HK-2 (cell line): ENCODE measurements at regions not wholly inside any gene's neighbourhood (a gene's known extent, or its start where the extent isn't known, plus 50 kb on each side); places are given as distances from the start of the nearest gene placed in this dataset.

Source experiments
- DNase-seq: peaks from one replicate; pipeline ENCODE4 v3.0.0-alpha.2; 2018; ENCODE audit not compliant: unreplicated experiment

DNA sequence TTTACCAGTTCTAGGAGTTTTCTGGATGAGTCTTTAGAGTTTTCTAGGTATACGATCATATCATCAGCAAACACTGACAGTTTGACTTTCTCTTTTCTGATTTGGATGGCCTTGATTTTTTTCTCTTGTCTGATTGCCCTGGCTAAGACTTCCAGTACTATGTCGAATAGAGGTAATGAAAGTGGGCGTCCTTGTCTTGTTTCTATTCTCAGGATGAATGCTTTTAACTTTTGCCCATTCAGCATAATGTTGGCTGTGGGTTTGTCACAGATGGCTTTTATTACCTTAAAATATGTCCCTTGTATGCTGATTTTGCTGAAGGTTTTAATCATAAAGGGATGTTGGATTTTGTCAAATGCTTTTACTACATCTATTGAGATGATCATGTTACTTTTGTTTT is 223.2 kb upstream of the COBL start:
- no peak for DNase-seq

DNA sequence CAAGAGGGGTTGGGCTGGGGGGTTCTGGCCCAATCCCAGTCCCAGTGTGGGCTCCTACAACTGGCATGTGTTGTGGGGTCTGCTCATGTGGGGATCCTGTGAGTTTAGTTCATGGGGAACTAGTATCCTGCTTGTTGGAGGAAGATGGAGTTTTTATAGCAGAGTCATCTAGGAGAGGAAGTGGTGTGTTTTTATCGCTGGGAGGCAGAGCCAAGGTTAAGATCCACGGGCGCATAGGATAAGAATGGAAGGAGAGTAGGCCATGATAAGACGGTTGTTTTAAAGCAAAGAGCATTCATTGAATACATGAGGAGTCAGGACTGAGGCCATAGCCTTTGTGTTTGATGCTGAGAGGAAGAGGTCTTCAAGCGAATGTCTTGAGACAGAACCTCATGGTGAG is 211.6 kb upstream of the COBL start:
- no peak for DNase-seq

DNA sequence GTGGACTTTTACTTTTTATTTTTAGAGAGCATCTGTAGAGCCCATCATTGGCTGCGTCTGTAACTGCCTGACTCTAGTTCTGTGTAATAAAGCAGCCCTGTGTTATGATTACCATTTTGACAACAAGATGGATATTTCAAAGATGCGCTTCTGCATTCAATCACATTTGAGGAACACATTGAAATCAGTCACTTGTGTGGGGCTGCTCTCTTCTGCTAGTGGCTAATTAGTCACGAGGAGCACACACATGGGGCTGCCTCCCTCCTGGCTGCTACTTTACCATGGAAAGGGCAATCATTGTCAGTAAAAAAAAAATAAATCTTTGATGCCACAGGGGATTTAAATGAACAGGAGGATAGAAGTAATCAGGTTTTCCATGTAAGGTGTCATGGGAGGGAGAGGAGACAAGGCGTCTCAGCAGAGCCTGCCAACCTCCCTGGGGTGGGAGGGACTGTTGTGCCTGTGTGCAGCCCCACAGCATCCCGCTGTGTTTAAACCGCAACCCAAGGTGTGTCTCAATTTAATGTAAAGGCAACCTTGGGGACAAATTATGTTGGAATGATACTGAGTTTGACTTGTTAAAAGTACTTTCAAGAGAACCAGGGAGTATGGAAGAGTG is 205.2 kb upstream of the COBL start:
- DNase-seq = no peak

DNA sequence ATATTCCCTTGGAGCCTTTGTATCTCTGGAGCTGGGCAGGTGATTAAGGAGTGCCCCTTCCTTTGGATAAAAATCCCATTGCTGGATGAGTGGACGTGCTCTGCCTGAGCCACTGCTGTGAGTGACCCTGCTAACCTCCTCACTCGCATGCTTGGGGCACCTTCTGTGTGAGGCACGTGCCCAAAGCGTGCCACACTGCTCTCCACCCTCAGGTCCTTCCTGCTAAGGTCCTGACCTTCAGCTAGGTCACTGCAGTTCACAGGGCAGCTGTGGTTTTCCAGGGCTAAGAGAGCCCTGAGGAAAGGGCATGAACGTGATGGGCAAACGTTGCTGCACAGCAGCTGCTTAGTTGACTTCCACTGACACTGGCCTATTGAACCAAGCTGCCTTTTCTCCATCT is 204.4 kb upstream of the COBL start:
- no peak for DNase-seq

DNA sequence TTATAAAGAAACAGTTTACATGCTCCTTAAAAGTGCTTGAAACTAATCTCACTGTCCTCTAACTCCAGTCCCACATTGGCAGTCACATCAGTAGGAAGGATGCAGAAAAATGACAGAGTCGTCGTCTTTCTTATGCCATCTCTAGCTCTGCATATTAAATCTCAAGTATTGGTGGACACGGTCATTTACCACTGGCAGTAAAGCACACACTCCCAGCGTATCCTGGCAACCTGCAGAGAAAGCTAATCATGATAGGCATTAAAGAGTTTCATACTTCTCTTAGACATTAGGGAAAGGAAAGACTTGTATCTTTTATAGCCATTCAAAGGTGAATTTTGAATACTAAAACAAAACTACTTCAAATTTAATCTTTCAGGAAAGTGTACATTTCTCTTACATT is 202.0 kb upstream of the COBL start:
- DNase-seq = no peak

DNA sequence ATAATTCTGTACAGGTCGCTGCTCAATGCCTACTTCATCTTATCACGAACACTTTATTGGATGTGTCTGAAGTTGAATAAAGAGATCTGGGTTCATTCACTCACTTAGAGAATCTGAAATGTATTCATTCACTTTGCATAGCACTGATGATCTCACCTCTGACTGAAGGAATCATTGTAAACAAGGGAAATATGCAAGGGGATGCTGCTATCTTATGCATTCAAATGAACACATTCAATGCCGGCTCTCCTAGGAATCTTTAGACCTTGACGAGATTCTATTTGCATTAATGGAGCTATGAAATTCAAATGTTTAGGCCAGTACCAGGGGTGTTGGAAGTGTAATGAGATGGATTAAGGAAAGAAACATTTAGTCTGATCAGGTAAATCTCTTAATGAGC is 200.6 kb upstream of the COBL start:
- no peak for DNase-seq

DNA sequence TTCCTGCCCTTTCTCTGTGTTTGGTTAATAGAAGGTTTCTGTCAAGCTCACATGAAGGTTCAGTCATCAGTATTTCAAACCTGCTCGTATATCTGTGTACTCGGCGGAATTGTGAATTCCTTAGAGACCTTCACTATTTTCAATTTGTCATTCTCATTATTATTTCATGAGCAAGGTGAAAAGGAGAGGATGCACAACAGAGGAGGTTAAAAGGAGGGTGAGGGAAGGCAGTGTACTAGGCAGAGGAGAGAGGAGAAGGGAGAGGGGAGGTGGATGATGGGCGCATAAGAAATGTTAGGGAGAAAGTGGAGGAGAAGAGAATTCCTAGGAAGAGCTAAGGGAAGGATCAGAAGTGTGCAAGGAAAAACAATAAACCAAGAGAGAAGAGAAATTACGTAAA is 185.0 kb upstream of the COBL start:
- no peak for DNase-seq

DNA sequence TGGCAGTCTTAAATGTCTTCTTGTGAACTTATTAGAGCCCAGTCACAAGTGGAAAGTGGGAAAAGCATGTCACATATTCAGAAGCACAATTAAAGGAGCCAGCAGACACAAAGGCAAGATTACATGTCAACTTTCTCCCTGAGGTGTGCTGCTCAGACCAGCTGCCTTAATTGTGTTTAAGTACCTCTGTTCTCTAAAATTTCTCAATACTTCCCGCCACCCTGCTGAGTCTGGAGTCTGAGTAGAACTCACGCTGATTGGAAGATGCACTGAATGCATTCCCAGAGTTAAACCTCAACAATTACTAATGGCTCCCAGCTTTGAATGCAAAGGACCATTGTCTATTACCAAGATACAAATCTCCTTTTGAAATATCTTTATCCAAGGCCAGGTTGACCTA is 166.4 kb upstream of the COBL start:
- no peak for DNase-seq

DNA sequence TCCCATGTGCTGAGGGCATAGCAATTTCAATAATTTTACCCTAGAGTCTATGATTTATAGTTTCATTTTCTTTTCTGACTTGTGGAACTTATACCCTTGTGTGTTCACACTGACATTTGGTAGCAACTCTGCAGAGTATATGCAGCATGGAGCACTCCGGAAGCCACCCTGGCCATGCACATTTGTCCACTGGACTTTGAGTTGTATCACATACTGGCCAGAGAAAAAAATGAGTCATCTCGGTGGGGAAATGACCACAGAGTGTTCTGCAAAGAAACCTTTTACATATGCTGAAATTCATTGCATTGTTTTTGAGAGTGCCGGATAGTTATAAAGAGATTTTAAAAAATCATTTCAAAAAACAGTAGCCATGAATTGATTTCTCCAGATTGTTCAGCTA is 164.8 kb upstream of the COBL start:
- no peak for DNase-seq

DNA sequence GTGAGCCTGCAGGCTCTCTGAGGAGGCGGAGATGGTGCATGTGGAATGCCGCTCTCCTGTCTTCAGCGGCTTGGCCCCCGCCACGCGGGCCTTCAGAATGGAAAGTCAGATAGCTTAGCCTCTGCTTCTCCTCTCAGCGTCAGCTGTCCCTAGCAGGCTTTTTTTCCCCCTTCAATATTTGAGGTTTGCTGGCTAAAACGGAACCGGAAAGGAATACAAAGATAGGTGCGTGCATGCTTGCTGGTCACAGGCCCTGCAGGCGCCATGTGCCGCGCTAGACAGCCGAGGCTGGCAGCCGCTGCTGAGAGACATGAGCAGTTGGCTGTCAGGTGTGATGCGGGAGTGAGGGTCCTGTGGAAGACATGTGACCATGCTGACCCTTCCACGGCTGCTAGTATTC is 161.2 kb upstream of the COBL start:
- DNase-seq = no peak

DNA sequence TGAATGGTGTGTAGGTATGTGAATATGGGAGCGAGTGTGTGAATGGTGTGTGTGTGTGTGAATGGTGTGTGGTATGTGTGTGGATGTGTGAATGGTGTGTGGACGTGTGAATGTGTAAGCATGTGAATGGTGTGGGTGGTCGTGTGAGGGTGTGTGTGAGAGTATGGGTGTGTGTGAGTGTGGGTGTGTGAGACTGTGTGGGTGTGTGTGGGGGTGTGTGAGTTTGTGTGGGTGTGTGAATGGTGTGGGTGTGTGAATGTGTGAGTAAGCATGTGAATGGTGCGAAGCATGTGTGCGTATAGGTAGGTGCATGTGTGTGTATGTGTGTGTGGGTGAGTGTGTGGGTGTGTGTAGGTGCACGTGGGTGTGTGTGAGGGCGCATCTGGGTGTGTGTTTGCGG is 160.7 kb upstream of the COBL start:
- no peak for DNase-seq

DNA sequence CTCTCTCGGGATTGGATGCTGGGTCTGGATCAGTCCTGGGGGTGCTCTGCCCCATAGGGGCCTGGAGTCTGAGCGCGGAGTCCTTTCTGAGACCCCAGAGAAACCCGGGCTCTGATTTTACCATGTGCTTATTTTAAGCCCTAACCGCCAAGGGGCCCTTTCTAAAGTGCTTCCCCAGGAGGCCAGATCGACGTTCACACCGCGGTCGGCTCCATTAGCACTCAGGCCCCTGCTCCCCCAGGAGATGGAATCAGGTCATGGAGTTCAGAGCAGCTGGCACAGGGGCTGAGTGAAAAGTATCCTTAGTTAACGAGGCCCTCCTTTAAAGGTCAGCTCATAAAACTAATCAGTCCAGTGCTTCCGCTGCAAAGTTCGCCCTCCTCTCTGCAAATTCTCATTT is 159.4 kb upstream of the COBL start:
- DNase-seq = no peak

DNA sequence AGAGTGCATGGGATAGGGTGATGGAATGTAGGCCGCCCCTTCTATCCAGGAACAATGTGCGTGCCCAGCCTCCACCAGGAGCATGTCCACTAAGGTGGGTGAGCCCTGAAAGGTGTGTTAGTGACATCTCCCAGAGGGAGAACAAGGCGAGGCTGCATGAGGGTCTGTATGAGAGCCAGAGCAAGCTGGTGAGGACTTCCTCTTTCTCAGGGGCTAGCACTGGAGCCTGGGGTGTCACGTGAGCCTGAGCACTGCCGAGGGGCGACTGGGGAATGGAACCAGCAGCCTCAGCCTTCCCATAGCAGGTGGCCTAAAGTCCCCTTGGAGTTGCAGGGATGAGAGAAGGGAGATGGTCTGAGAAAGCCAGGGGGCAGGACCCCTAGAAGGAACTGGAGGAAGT is 156.3 kb upstream of the COBL start:
- no peak for DNase-seq

DNA sequence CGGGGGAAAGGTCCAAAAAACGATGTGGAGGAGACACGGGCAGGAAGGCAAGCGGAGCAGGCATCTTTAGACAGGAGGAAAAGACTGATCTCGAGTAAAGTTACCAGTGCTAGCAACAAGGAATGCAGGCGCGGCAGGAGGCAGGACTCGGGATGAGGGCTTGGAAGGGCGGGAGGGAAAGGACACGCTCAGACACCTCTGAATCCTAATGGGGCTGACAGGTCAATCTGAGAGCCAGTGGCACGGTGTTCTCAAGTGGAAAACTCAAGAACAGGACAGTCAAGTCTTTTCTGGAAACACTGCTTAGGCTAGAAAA is 155.3 kb upstream of the COBL start:
- DNase-seq = no peak

DNA sequence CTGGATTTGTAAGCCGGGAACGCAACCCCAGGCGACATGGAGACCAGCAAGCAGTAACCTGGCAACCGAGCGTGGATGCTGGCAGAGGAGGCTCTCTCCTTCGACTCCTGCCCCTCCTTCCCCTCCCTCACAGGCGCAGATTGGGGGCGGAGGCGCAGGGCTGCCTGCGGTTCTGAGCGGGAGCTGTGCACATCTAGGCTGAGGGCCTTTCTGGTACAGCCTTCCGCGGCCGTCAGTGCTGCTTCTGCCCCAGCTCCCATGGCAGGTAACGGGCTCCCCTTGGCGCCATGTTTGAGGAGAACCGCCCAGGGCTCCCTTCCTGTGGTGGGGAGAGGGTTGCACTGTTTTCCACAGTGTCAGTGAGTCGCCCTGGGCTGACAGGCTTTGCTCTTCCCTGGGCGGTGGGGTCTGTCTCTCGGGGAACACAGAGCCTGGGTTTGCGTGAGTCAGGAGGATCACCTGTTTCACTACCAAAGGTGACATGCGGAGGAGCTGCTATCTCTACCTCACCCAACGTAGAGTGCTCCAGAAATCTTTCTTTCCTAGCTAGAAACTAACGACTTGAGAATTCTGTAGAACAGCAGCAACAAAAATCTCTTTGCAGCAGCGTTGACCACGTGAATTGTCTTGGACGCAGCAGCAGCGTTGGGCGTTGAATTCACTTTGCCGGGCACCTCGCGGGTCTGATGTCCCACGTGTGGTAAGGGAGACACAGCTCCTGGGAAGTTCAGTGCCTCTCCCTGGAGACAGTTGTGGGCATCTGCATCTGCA is 154.8 kb upstream of the COBL start:
- no peak for DNase-seq

DNA sequence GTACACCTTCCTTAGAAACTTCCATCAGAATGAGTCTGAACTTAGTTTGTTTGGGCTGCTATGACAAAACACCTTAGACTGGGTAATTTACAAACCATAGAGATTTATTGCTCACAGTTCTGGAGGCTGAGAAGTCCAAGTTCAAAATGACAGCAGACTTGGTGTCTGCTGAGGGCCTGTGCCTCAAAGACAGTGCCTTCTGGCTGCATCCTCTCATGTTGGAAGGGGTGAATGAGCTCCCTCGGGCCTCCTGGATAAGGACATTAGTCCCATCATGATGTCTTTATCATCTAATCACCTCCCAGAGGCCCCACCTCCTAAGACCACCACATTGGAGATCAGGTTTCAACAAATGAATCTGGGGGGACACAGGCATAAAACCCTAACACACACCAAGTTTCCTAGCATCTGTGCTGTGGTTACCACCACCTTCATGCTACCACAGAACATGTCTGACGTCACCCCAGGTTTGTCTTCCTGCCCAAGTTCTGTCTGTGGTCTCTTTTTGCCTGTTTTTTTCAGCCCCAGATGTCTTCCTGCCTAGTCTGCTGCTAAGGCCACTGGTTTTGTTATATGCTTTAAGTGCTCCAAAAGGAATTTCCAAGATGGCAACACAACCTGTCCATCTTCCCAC is 150.9 kb upstream of the COBL start:
- DNase-seq = no peak

DNA sequence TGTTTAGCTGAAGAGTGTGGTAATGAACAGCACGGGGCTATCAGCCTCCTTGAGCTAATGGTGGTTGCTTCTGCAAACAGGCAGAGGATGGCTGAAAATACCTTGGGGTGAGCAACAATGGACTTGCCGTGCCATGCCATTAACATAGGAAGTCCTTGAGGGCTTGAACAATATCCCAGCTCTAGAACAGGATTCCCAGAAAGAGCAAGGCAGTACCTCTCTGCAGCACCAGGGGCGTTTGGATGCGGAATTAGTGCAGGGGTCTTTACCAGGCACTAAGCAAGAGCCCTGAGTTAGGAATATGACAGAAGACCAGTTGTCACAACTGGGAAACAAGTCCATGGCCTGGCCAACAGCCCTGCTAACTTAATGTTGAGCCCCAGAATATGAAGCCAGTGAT is 143.2 kb upstream of the COBL start:
- no peak for DNase-seq

DNA sequence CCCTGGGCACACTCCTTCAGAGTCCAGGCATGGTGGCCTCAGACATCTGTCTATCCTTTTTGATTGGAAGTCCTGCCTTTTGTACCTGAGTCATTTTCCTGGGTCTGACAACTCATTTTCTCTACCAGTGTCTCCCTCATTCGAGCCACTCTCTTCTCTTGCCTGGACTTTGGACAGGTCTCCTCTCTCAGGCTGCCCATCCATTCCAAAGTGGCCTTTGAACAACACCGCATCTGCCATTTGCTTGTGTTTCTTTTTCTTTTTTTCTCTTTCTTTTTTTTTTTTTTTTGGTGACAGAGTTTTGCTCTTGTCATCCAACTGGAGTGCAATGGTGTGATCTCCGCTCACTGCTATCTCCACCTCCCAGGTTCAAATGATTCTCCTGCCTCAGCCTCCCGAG is 142.1 kb upstream of the COBL start:
- DNase-seq = no peak

DNA sequence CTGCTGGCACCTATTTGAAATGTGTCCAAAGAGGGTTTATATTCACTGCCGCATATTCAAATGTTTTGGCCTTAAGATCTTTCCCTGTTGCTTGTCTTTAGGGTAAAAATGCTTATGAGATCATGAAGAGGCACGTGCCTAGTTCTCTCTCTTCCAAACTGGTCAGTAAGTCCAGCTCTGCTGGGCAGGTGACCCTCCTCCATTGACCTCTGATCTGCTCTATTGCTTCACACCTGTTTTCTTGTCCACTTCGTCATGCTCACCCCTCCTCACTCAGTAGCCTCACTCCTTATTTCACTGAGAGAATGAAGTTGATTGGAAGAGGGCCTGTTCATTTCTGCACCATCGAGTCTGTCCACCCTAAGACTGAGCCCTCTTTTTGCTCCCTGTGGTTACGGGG is 140.5 kb upstream of the COBL start:
- DNase-seq = no peak

DNA sequence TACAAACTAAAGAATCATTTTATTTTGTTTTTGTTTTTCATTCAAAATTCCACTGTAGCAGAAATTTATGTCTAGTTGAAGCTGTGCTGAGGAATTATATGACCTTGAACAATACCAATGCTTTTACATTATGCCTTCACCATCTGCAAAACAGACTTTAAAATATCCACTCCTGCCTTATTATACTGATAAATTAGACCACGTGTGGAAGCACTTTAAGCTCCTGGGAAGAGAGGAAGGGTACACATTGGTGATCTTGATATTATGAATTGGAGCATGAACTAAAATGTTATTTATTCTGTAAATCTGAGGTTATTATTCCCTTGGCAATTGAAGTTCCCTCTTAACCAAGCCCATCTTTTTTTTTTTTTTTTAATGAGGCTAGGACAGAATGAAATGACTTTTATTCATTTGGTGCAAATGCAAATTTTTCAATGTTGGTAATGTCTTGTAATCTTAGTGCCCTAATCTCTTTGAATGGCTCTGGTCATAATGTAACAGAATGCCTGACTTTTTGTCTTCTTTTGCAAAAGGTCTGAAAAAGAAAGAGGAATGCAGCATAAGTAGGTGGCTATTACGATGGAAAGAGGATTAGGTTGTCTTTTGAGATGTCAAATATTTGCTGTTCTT is 139.9 kb upstream of the COBL start:
- DNase-seq = no peak

DNA sequence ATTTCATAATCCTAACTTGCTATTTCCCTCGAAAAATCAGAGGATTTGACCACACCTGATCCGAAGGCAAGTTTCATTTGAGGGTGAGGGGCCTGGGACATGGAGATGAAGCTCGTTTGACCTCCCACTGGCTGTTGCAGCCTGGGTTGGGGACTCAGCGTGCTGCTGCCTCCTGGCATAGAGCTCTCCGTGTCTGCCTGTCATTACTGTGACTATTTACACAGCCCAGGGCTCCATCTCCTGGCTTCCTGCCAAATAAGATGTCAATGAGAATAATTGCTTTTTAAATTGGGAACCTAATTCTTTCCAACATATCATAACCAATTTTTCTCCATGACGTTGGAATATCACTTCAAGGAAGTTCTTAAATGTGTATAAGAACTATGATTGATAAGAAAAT is 139.3 kb upstream of the COBL start:
- no peak for DNase-seq

DNA sequence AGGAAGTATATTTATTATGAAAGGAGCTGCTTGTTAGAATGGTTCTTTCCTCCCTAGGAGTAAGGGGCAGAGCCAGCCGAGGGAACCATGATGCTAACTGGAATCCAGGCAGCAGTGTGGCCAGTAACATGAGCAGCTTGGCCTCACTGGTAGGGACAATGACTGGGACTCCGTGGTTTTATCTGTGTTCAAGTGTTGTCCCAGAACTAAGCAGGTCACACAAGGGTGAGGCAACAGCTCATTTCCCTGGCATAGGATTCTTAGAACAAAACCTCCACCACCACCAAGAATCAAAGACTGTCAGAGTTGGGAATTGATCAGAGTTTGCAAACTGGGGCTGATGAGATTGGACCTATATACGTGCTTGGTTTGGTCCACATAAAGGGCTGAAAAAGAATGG is 138.9 kb upstream of the COBL start:
- DNase-seq = no peak

DNA sequence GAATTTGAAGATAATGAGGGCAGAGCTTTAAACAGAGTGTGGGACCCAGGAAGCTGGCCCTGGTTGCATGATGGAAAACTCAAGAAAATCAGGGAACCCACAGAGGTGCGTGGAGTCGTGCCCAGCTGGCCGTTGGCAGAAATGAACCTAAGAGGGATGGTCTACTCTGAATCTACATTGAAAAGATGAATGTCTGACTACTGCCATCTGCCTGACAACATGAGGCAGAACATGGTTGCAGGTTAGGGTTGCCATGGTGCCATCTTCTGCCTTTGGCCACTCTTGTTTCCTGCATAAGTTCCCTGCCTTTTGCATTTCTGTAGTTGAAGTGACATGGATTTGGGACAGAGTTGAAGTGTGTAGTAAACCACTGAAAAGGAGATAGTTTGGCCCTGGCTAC is 138.5 kb upstream of the COBL start:
- no peak for DNase-seq
